HEK293 (cell line): ENCODE measurements at regions not wholly inside any gene's neighbourhood (a gene's known extent, or its start where the extent isn't known, plus 50 kb on each side); places are given as distances from the start of the nearest gene placed in this dataset.

Experiments
- CTCF ChIA-PET: fragments of 350-600 bp; formaldehyde crosslinking; extraction: SDS; loops from one replicate; lab custom pipeline; 2021; ENCODE audit warnings: antibody characterized with exemption; lab: Yijun Ruan, JAX
- POLR2A ChIA-PET: fragments of 300-600 bp; formaldehyde crosslinking; extraction: SDS; loops from one replicate; lab custom pipeline; 2020; ENCODE audit warnings: antibody characterized with exemption, inconsistent platforms; lab: Yijun Ruan, JAX
- H3K27ac ChIP-seq: fragments of 200-500 bp; sonication (Bioruptor generic); 2 replicates; pipeline ENCODE4 v1.5.1; 2014; ENCODE audit warnings: low read depth, low read length, control low read depth, inconsistent platforms; ENCODE audit errors: extremely low read depth
- H3K36me3 ChIP-seq, 2 experiments: fragments of 200-500 bp in 1 of 2; sonication (Bioruptor generic) in 1 of 2; 1 replicate in 1 of 2; 2 replicates in 1 of 2; pipeline ENCODE4 v1.5.1; 2014 to 2017; ENCODE audit warnings: inconsistent platforms in 2 of 2, low read length in 2 of 2; ENCODE audit not compliant: control insufficient read depth in 2 of 2, insufficient read depth in 1 of 2
- H3K4me1 ChIP-seq: fragments of 200-500 bp; sonication (Bioruptor generic); 2 replicates; pipeline ENCODE4 v1.5.1; 2014; ENCODE audit warnings: mild to moderate bottlenecking, low read length, inconsistent platforms; ENCODE audit not compliant: control insufficient read depth, insufficient read depth
- H3K4me3 ChIP-seq: 2 replicates; pipeline ENCODE4 v1.5.1; 2011; ENCODE audit warnings: low read depth, mild to moderate bottlenecking, control low read depth, low read length, moderate library complexity
- H3K9me3 ChIP-seq: fragments of 200-500 bp; sonication (Bioruptor generic); 2 replicates; pipeline ENCODE4 v1.5.1; 2014; ENCODE audit warnings: low read depth, low read length, inconsistent platforms; ENCODE audit not compliant: control insufficient read depth, insufficient read depth
- GLI4 ChIP-seq: fragments of 450-650 bp; formaldehyde crosslinking; IDR thresholded peaks from 2 replicates; pipeline ENCODE4 v1.5.1; 2016; ENCODE audit warnings: missing biosample characterization, missing genetic modification characterization
- GLIS1 ChIP-seq: fragments of 450-650 bp; formaldehyde crosslinking; IDR thresholded peaks from 2 replicates; pipeline ENCODE4 v1.5.1; 2016; ENCODE audit warnings: missing biosample characterization, missing genetic modification characterization
- HOXD13 ChIP-seq: sonication (generic); formaldehyde crosslinking; IDR thresholded peaks from 2 replicates; pipeline ENCODE4 v1.8.0; 2022; ENCODE audit warnings: missing genetic modification reagents, borderline replicate concordance
- KLF1 ChIP-seq: fragments of 450-650 bp; formaldehyde crosslinking; IDR thresholded peaks from 2 replicates; pipeline ENCODE4 v1.5.1; 2016; ENCODE audit warnings: missing biosample characterization, missing genetic modification characterization
- KLF16 ChIP-seq: fragments of 450-650 bp; formaldehyde crosslinking; IDR thresholded peaks from 2 replicates; pipeline ENCODE4 v1.5.1; 2017; ENCODE audit warnings: missing biosample characterization, missing genetic modification characterization
- SETDB1 ChIP-seq: IDR thresholded peaks from one replicate; pipeline ENCODE4 v1.6.1; 2017; ENCODE audit warnings: mild to moderate bottlenecking, low read length, moderate library complexity, mixed read lengths; ENCODE audit not compliant: insufficient read length
- SP2 ChIP-seq: fragments of 450-650 bp; formaldehyde crosslinking; IDR thresholded peaks from 2 replicates; pipeline ENCODE4 v1.5.1; 2016; ENCODE audit warnings: missing biosample characterization, missing genetic modification characterization
- TRIM28 ChIP-seq: IDR thresholded peaks from 2 replicates; pipeline ENCODE4 v1.6.1; 2011; ENCODE audit warnings: low read length, control low read depth, borderline replicate concordance
- ZFHX2 ChIP-seq: fragments of 450-650 bp; formaldehyde crosslinking; conservative IDR thresholded peaks from 2 replicates; pipeline ENCODE4 v1.5.1; 2016; ENCODE audit warnings: missing biosample characterization, missing genetic modification characterization
- ZNF133 ChIP-seq: fragments of 450-650 bp; formaldehyde crosslinking; IDR thresholded peaks from 2 replicates; pipeline ENCODE4 v1.5.1; 2016; ENCODE audit warnings: missing biosample characterization, missing genetic modification characterization
- ZNF146 ChIP-seq: fragments of 450-650 bp; formaldehyde crosslinking; IDR thresholded peaks from 2 replicates; pipeline ENCODE4 v1.5.1; 2016; ENCODE audit warnings: missing biosample characterization, missing genetic modification characterization
- ZNF175 ChIP-seq: fragments of 450-650 bp; formaldehyde crosslinking; IDR thresholded peaks from 2 replicates; pipeline ENCODE4 v1.5.1; 2016; ENCODE audit warnings: missing biosample characterization, missing genetic modification characterization
- ZNF184 ChIP-seq: fragments of 450-650 bp; IDR thresholded peaks from 2 replicates; pipeline ENCODE4 v1.5.1; 2018; ENCODE audit warnings: missing biosample characterization, mild to moderate bottlenecking, missing genetic modification characterization
- ZNF2 ChIP-seq: fragments of 450-650 bp; formaldehyde crosslinking; IDR thresholded peaks from 2 replicates; pipeline ENCODE4 v1.5.1; 2016; ENCODE audit warnings: missing biosample characterization, missing genetic modification characterization
- ZNF248 ChIP-seq: fragments of 450-650 bp; formaldehyde crosslinking; IDR thresholded peaks from 2 replicates; pipeline ENCODE4 v1.5.1; 2017; ENCODE audit warnings: missing biosample characterization, missing genetic modification characterization
- ZNF324 ChIP-seq: fragments of 450-650 bp; formaldehyde crosslinking; IDR thresholded peaks from 2 replicates; pipeline ENCODE4 v1.5.1; 2016; ENCODE audit warnings: missing biosample characterization, missing genetic modification characterization
- ZNF341 ChIP-seq: fragments of 450-650 bp; formaldehyde crosslinking; IDR thresholded peaks from 2 replicates; pipeline ENCODE4; 2016; ENCODE audit warnings: low read depth, missing biosample characterization, missing genetic modification characterization
- ZNF510 ChIP-seq: fragments of 450-650 bp; formaldehyde crosslinking; IDR thresholded peaks from 2 replicates; pipeline ENCODE4 v1.5.1; 2018; ENCODE audit warnings: mild to moderate bottlenecking, missing genetic modification characterization, missing biosample characterization; ENCODE audit not compliant: insufficient replicate concordance
- ZNF530 ChIP-seq: fragments of 450-650 bp; formaldehyde crosslinking; IDR thresholded peaks from 2 replicates; pipeline ENCODE4 v1.5.1; 2016; ENCODE audit warnings: low read depth, missing biosample characterization, missing genetic modification characterization
- ZNF549 ChIP-seq: fragments of 450-650 bp; IDR thresholded peaks from 2 replicates; pipeline ENCODE4 v1.5.1; 2018; ENCODE audit warnings: missing biosample characterization, missing genetic modification characterization, mild to moderate bottlenecking, inconsistent platforms, moderate library complexity
- ZNF654 ChIP-seq: fragments of 450-650 bp; formaldehyde crosslinking; IDR thresholded peaks from 2 replicates; pipeline ENCODE4 v1.5.1; 2016; ENCODE audit warnings: low read depth, missing biosample characterization, missing genetic modification characterization
- ZNF664 ChIP-seq: fragments of 450-650 bp; formaldehyde crosslinking; IDR thresholded peaks from 2 replicates; pipeline ENCODE4 v1.5.1; 2016; ENCODE audit warnings: missing biosample characterization, missing genetic modification characterization
- ZNF76 ChIP-seq: fragments of 450-650 bp; formaldehyde crosslinking; IDR thresholded peaks from 2 replicates; pipeline ENCODE4; 2016; ENCODE audit warnings: low read depth, missing biosample characterization, missing genetic modification characterization, borderline replicate concordance
- ZSCAN23 ChIP-seq: fragments of 450-650 bp; formaldehyde crosslinking; IDR thresholded peaks from 2 replicates; pipeline ENCODE4 v1.5.1; 2016; ENCODE audit warnings: missing biosample characterization, missing genetic modification characterization
- TF ChIP-seq, protein P1 (sequence below): fragments of 450-650 bp; formaldehyde crosslinking; IDR thresholded peaks from 2 replicates; pipeline ENCODE4 v1.5.0; 2017; ENCODE audit warnings: missing biosample characterization, missing genetic modification characterization, borderline replicate concordance
- TF ChIP-seq, protein P2 (sequence below): fragments of 450-650 bp; formaldehyde crosslinking; IDR thresholded peaks from 2 replicates; pipeline ENCODE4 v1.5.1; 2016; ENCODE audit warnings: missing biosample characterization, missing genetic modification characterization, low read depth
- TF ChIP-seq, protein P3 (sequence below): fragments of 450-650 bp; formaldehyde crosslinking; IDR thresholded peaks from 2 replicates; pipeline ENCODE4 v1.5.1; 2017; ENCODE audit warnings: missing biosample characterization, missing genetic modification characterization
- TF ChIP-seq, protein P4 (sequence below): fragments of 450-650 bp; formaldehyde crosslinking; IDR thresholded peaks from 2 replicates; pipeline ENCODE4 v1.5.1; 2017; ENCODE audit warnings: missing biosample characterization, missing genetic modification characterization

DNA sequence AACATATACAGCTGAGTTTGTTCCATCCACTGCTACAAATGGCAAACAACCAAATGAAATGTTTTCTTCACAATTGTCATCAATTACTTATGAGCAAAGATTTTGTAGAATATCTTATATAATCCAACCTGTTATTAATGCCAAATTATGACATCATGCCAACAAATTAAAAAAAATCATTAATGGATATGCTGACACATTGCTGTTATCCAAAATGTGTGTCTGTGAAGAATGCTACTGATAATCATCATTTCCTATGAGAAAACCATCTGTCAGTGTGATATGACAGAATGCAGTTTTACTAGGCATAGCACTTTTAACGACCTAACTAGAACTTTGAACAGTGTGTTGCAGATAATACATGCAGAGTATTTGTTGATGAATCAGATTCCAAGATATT, 556.5 kb upstream of the KCNMB2 start:
- ChIA-PET POLR2A (no interaction called here), CTCF (no interaction called here)
- no peaks in the 10 kb centered on the region for H3K4me1 ChIP-seq
- H3K27ac ChIP-seq = no peak overlapping the region
- no peaks in the 10 kb centered on the region for H3K9me3 ChIP-seq
- no peaks in the 10 kb centered on the region for H3K36me3 ChIP-seq
- TF ChIP-seq, protein P1, sequence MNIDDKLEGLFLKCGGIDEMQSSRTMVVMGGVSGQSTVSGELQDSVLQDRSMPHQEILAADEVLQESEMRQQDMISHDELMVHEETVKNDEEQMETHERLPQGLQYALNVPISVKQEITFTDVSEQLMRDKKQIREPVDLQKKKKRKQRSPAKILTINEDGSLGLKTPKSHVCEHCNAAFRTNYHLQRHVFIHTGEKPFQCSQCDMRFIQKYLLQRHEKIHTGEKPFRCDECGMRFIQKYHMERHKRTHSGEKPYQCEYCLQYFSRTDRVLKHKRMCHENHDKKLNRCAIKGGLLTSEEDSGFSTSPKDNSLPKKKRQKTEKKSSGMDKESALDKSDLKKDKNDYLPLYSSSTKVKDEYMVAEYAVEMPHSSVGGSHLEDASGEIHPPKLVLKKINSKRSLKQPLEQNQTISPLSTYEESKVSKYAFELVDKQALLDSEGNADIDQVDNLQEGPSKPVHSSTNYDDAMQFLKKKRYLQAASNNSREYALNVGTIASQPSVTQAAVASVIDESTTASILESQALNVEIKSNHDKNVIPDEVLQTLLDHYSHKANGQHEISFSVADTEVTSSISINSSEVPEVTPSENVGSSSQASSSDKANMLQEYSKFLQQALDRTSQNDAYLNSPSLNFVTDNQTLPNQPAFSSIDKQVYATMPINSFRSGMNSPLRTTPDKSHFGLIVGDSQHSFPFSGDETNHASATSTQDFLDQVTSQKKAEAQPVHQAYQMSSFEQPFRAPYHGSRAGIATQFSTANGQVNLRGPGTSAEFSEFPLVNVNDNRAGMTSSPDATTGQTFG (tag by site-specific recombination) = no peak
- TF ChIP-seq, protein P2, sequence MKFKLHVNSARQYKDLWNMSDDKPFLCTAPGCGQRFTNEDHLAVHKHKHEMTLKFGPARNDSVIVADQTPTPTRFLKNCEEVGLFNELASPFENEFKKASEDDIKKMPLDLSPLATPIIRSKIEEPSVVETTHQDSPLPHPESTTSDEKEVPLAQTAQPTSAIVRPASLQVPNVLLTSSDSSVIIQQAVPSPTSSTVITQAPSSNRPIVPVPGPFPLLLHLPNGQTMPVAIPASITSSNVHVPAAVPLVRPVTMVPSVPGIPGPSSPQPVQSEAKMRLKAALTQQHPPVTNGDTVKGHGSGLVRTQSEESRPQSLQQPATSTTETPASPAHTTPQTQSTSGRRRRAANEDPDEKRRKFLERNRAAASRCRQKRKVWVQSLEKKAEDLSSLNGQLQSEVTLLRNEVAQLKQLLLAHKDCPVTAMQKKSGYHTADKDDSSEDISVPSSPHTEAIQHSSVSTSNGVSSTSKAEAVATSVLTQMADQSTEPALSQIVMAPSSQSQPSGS (tag by site-specific recombination) = peak; percentile 63; the same call in 1 of the 2 replicates
- no peak for TF ChIP-seq ZNF175 (tag by site-specific recombination)
- no peak for TF ChIP-seq GLI4 (tag by site-specific recombination)
- no peak overlapping the region for H3K4me3 ChIP-seq

DNA sequence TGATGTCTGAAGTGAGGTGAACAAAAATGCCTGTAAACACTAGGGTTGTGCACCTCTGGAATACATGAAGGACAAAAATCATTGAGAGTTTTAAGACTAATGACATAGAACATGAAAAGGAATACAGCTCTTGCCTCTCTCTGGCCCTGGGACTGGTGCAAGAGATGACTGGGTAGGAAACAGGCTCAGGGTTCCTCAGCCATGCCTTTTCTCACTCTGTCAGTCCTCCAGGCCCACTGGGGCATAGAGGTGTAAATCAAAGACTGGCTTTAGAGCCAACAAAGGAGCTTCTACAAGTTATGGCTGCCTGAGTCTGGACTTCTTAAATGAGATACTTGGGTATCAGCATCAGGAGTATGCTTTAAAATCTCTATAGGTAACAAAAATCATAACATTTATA, 554.7 kb upstream of the KCNMB2 start:
- H3K9me3 ChIP-seq = no peaks in the 10 kb centered on the region
- no peaks in the 10 kb centered on the region for H3K4me1 ChIP-seq
- no peak overlapping the region for H3K27ac ChIP-seq
- TF ChIP-seq ZNF2 (tag by site-specific recombination) = no peak
- no peak for TF ChIP-seq ZNF76 (tag by site-specific recombination)
- TF ChIP-seq KLF1 = no peak
- TF ChIP-seq KLF16 (tag by site-specific recombination) = no peak
- TF ChIP-seq ZNF510 (tag by site-specific recombination) = no peak
- no peak for TF ChIP-seq ZNF664 (tag by site-specific recombination)
- TF ChIP-seq GLIS1 = no peak
- TF ChIP-seq ZNF146 (tag by site-specific recombination) = no peak
- TF ChIP-seq ZNF184 (tag by site-specific recombination) = no peak
- TF ChIP-seq GLI4 (tag by site-specific recombination) = no peak
- TF ChIP-seq, protein P3, sequence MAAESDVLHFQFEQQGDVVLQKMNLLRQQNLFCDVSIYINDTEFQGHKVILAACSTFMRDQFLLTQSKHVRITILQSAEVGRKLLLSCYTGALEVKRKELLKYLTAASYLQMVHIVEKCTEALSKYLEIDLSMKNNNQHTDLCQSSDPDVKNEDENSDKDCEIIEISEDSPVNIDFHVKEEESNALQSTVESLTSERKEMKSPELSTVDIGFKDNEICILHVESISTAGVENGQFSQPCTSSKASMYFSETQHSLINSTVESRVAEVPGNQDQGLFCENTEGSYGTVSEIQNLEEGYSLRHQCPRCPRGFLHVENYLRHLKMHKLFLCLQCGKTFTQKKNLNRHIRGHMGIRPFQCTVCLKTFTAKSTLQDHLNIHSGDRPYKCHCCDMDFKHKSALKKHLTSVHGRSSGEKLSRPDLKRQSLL = no peak
- TF ChIP-seq ZNF324 (tag by site-specific recombination) = no peak
- no peak for TF ChIP-seq SETDB1
- TF ChIP-seq ZFHX2 (tag by site-specific recombination) = no peak
- no peak for TF ChIP-seq ZNF133 (tag by site-specific recombination)
- TF ChIP-seq ZNF248 (tag by site-specific recombination) = no peak
- TF ChIP-seq, all 188 proteins: peak for 0
- Histone ChIP-seq H3K4me3 (no peak overlapping the region), H3K36me3 (no peaks in the 10 kb centered on the region)
- POLR2A ChIA-PET = no interaction called here
- CTCF ChIA-PET = no interaction called here

DNA sequence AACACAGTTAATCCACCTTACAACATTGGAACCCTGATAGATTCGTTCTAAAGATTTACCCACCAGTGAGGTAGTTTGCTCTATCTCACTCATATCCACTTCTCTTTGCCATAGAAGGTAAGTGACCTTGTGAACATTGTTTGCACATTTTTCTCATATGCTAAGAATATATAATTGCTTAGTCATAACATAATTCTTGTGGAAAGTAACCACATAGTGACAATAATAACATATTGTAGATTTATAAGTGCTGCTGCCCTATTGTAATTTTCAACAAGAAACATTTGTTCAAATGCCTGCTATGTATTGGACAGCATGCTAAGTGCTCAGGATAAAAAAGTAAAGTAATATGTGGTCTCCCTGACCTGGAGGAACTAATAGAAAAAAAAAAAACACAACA, 554.2 kb upstream of the KCNMB2 start:
- Histone ChIP-seq H3K4me1 (no peaks in the 10 kb centered on the region), H3K4me3 (no peak overlapping the region), H3K36me3 (no peaks in the 10 kb centered on the region), H3K9me3 (no peaks in the 10 kb centered on the region), H3K27ac (no peak overlapping the region)
- POLR2A ChIA-PET = no interaction called here
- CTCF ChIA-PET = no interaction called here
- no peak for TF ChIP-seq TRIM28
- TF ChIP-seq HOXD13 (CRISPR knock-in tag) = no peak
- TF ChIP-seq ZNF341 (tag by site-specific recombination) = no peak
- TF ChIP-seq ZNF654 (tag by site-specific recombination) = no peak
- no peak for TF ChIP-seq KLF1
- TF ChIP-seq ZNF530 (tag by site-specific recombination) = no peak
- no peak for TF ChIP-seq ZNF549 (tag by site-specific recombination)
- no peak for TF ChIP-seq ZSCAN23
- no peak for TF ChIP-seq SP2 (tag by site-specific recombination)
- TF ChIP-seq, protein P4, sequence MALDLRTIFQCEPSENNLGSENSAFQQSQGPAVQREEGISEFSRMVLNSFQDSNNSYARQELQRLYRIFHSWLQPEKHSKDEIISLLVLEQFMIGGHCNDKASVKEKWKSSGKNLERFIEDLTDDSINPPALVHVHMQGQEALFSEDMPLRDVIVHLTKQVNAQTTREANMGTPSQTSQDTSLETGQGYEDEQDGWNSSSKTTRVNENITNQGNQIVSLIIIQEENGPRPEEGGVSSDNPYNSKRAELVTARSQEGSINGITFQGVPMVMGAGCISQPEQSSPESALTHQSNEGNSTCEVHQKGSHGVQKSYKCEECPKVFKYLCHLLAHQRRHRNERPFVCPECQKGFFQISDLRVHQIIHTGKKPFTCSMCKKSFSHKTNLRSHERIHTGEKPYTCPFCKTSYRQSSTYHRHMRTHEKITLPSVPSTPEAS = no peak
